NK-92 treated with Interleukin-12 subunit alpha and Interleukin-12 subunit beta, amount 100 ng/mL, for 24 hours (cell line): ENCODE measurements at regions not wholly inside any gene's neighbourhood (a gene's known extent, or its start where the extent isn't known, plus 50 kb on each side); places are given as distances from the start of the nearest gene placed in this dataset.

ENCODE experiments used
- DNase-seq: peaks from one replicate; lab custom pipeline; 2025; lab: John Stamatoyannopoulos, UW

- no peak for DNase-seq
These were observed 200.3 kb downstream of the CMPK2 start for GRCh38 chr2:6665093-6666045.

GRCh38 chr2:6667326-6667725 is 198.4 kb downstream of the CMPK2 start:
- no peak for DNase-seq

- no peak for DNase-seq
These were observed 193.8 kb downstream of the CMPK2 start for GRCh38 chr2:6671913-6672312.

- DNase-seq, result no peak
These were observed 191.3 kb downstream of the CMPK2 start for GRCh38 chr2:6674381-6674780.

- no peak for DNase-seq
These were observed 189.9 kb downstream of the CMPK2 start for GRCh38 chr2:6675791-6676190.

GRCh38 chr2:6676241-6676640 is 189.5 kb downstream of the CMPK2 start:
- DNase-seq, result no peak

GRCh38 chr2:6676776-6677175 is 188.9 kb downstream of the CMPK2 start:
- no peak for DNase-seq

GRCh38 chr2:6679471-6679870 is 186.2 kb downstream of the CMPK2 start:
- no peak for DNase-seq

GRCh38 chr2:6683516-6683915 is 182.2 kb downstream of the CMPK2 start:
- DNase-seq, result no peak

GRCh38 chr2:6685447-6685846 is 180.3 kb downstream of the CMPK2 start:
- DNase-seq, result no peak

GRCh38 chr2:6692056-6692455 is 173.7 kb downstream of the CMPK2 start:
- no peak for DNase-seq

- DNase-seq, result no peak
These were observed 172.9 kb downstream of the CMPK2 start for GRCh38 chr2:6692819-6693218.

- DNase-seq, result no peak
These were observed 171.2 kb downstream of the CMPK2 start for GRCh38 chr2:6694555-6694954.

- DNase-seq, result no peak
These were observed 165.4 kb downstream of the CMPK2 start for GRCh38 chr2:6700335-6700734.

- no peak for DNase-seq
These were observed 161.6 kb downstream of the CMPK2 start for GRCh38 chr2:6704077-6704476.

GRCh38 chr2:6721395-6721794 is 144.3 kb downstream of the CMPK2 start:
- DNase-seq, result no peak

GRCh38 chr2:6722574-6722973 is 143.1 kb downstream of the CMPK2 start:
- DNase-seq, result no peak

GRCh38 chr2:6723865-6724604 is 141.7 kb downstream of the CMPK2 start:
- DNase-seq, result no peak

GRCh38 chr2:6724605-6725140 is 141.0 kb downstream of the CMPK2 start:
- no peak for DNase-seq

GRCh38 chr2:6728156-6728555 is 137.6 kb downstream of the CMPK2 start:
- no peak for DNase-seq

- DNase-seq, result no peak
These were observed 135.7 kb downstream of the CMPK2 start for GRCh38 chr2:6730003-6730402.

GRCh38 chr2:6730649-6731532 is 134.8 kb downstream of the CMPK2 start:
- DNase-seq, result no peak
